Parathyroid adenoma (tissue), 2 donors: ENCODE measurements at regions not wholly inside any gene's neighbourhood (a gene's known extent, or its start where the extent isn't known, plus 50 kb on each side); places are given as distances from the start of the nearest gene placed in this dataset.
"Not testable (repeated sequence)": the region's sequence is repeated elsewhere in the genome, so short reads cannot be mapped to it uniquely, and the experiment has no call there.

Experiments
- H2AFZ ChIP-seq: fragments of 300-600 bp; sonication (generic); one replicate; pipeline ENCODE4 v1.7.0; 2017; ENCODE audit warnings: antibody characterized with exemption, mild to moderate bottlenecking
- H3K27ac ChIP-seq: fragments of 300-600 bp; sonication (generic); one replicate; pipeline ENCODE4 v1.7.0; 2017
- H3K27me3 ChIP-seq: fragments of 300-600 bp; sonication (generic); one replicate; pipeline ENCODE4 v1.7.0; 2017; ENCODE audit warnings: low read length; ENCODE audit not compliant: control insufficient read depth, insufficient read depth
- H3K36me3 ChIP-seq: fragments of 300-600 bp; sonication (generic); one replicate; pipeline ENCODE4 v1.7.0; 2017; ENCODE audit warnings: low read length; ENCODE audit not compliant: control insufficient read depth, insufficient read depth
- H3K4me1 ChIP-seq: fragments of 300-600 bp; sonication (generic); one replicate; pipeline ENCODE4 v1.7.0; 2017; ENCODE audit warnings: control low read depth
- H3K4me2 ChIP-seq: fragments of 300-600 bp; sonication (generic); one replicate; pipeline ENCODE4 v1.7.0; 2017; ENCODE audit warnings: low read length
- H3K4me3 ChIP-seq: fragments of 300-600 bp; sonication (generic); one replicate; pipeline ENCODE4 v1.7.0; 2017; ENCODE audit warnings: low read depth, low read length
- H3K79me2 ChIP-seq: fragments of 300-600 bp; sonication (generic); one replicate; pipeline ENCODE4 v1.7.0; 2017; ENCODE audit warnings: control low read depth
- H3K9ac ChIP-seq: fragments of 300-600 bp; sonication (generic); one replicate; pipeline ENCODE4 v1.7.0; 2017; ENCODE audit warnings: mild to moderate bottlenecking
- H3K9me3 ChIP-seq: fragments of 300-600 bp; sonication (generic); one replicate; pipeline ENCODE4 v1.7.0; 2017; ENCODE audit warnings: low read length; ENCODE audit not compliant: control insufficient read depth
- CTCF ChIP-seq: fragments of 300-600 bp; sonication (generic); IDR thresholded peaks from one replicate; pipeline ENCODE4 v1.7.0; 2017; ENCODE audit warnings: antibody characterized with exemption, mild to moderate bottlenecking
- donor health status: primary hyperparathyroidism.

GRCh38 chr2:234898534-234899053 lies 53.2 kb upstream of the SH3BP4 start:
- Histone ChIP-seq H3K27ac (no peak overlapping the region), H3K36me3 (no peaks in the 10 kb centered on the region), H3K4me2 (no peak overlapping the region), H2AFZ (no peak overlapping the region), H3K9me3 (no peaks in the 10 kb centered on the region), H3K4me1 (no peaks in the 10 kb centered on the region), H3K79me2 (no peaks in the 10 kb centered on the region), H3K27me3 (no peaks in the 10 kb centered on the region), H3K9ac (no peak overlapping the region), H3K4me3 (no peak overlapping the region)
- no peak for TF ChIP-seq CTCF

GRCh38 chr2:234888442-234888841 lies 63.4 kb upstream of the SH3BP4 start:
- not testable (repeated sequence) for H3K36me3 ChIP-seq, H3K9me3 ChIP-seq, H3K9ac ChIP-seq, H3K4me1 ChIP-seq, H3K4me2 ChIP-seq, H2AFZ ChIP-seq, H3K4me3 ChIP-seq, H3K27me3 ChIP-seq, H3K79me2 ChIP-seq, H3K27ac ChIP-seq

- no peak overlapping the region for H3K4me2 ChIP-seq
- no peaks in the 10 kb centered on the region for H3K27me3 ChIP-seq
- no peak overlapping the region for H2AFZ ChIP-seq
- H3K79me2 ChIP-seq = no peaks in the 10 kb centered on the region
- no peak overlapping the region for H3K4me3 ChIP-seq
- H3K9ac ChIP-seq = no peak overlapping the region
- no peak overlapping the region for H3K27ac ChIP-seq
- TF ChIP-seq CTCF = no peak
- H3K4me1 ChIP-seq = no peaks in the 10 kb centered on the region
- H3K36me3 ChIP-seq = no peaks in the 10 kb centered on the region
- H3K9me3 ChIP-seq = no peaks in the 10 kb centered on the region
These were observed 64.6 kb upstream of the SH3BP4 start for GRCh38 chr2:234887195-234887594.

- H3K79me2 ChIP-seq = no peaks in the 10 kb centered on the region
- H3K9me3 ChIP-seq = no peaks in the 10 kb centered on the region
- no peak overlapping the region for H3K27ac ChIP-seq
- TF ChIP-seq CTCF = no peak
- no peaks in the 10 kb centered on the region for H3K36me3 ChIP-seq
- H2AFZ ChIP-seq = no peak overlapping the region
- H3K4me2 ChIP-seq = no peak overlapping the region
- H3K27me3 ChIP-seq = no peaks in the 10 kb centered on the region
- H3K4me3 ChIP-seq = no peak overlapping the region
- no peaks in the 10 kb centered on the region for H3K4me1 ChIP-seq
- H3K9ac ChIP-seq = no peak overlapping the region
These were observed 65.9 kb upstream of the SH3BP4 start for GRCh38 chr2:234885886-234886285.

GRCh38 chr2:234885118-234885517 lies 66.7 kb upstream of the SH3BP4 start:
- no peak for TF ChIP-seq CTCF
- H3K4me2 ChIP-seq = no peak overlapping the region
- no peaks in the 10 kb centered on the region for H3K36me3 ChIP-seq
- H3K4me1 ChIP-seq = no peaks in the 10 kb centered on the region
- no peak overlapping the region for H3K4me3 ChIP-seq
- no peaks in the 10 kb centered on the region for H3K27me3 ChIP-seq
- no peak overlapping the region for H3K27ac ChIP-seq
- no peaks in the 10 kb centered on the region for H3K9me3 ChIP-seq
- H2AFZ ChIP-seq = no peak overlapping the region
- no peaks in the 10 kb centered on the region for H3K79me2 ChIP-seq
- H3K9ac ChIP-seq = no peak overlapping the region
